ENCODE measurements at regions not wholly inside any gene's neighbourhood (a gene's known extent, or its start where the extent isn't known, plus 50 kb on each side); places are given as distances from the start of the nearest gene placed in this dataset.

GRCh38 chr20:18904624-18905023 lies 91.0 kb downstream of the SCP2D1 start:
- peak; percentile 20 to 58 (median 50) for TF ChIP-seq CTCF (IDR thresholded peaks at IDR 0.05)
- TF ChIP-seq POLR2A (IDR thresholded peaks at IDR 0.05): no peak

Measured in adrenal gland (tissue), 5 donors.